Left renal pelvis (tissue), 4 donors: ENCODE measurements at regions not wholly inside any gene's neighbourhood (a gene's known extent, or its start where the extent isn't known, plus 50 kb on each side); places are given as distances from the start of the nearest gene placed in this dataset.
A peak's percentile ranks its signal among the peaks of the same experiment; 100 is the strongest.

Experiments
- DNase-seq, 4 donors: peaks; one replicate each; pipeline ENCODE4 v3.0.0-alpha.2; 2013; ENCODE audit warnings: low read depth in 4 of 4, low spot score in 3 of 4

DNA sequence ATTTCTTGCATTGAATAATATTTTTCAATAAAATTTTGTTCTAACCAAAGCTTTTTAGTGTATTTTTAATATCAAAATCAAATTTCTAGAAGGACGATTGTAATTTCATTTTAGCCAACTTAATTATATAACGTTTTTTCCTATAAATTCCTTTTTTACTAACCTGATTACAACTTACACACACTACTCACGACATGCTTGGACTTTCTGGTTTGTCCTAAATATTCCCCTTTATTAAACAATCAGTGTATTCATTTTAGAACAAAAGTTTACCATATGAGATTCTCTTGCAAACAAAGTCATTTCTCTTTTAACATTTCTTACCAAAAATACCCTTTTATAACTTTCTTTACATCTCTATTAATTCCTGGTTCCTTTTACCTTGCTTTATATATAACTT lies 173.7 kb downstream of the PWWP3B start:
- DNase-seq = no peak

DNA sequence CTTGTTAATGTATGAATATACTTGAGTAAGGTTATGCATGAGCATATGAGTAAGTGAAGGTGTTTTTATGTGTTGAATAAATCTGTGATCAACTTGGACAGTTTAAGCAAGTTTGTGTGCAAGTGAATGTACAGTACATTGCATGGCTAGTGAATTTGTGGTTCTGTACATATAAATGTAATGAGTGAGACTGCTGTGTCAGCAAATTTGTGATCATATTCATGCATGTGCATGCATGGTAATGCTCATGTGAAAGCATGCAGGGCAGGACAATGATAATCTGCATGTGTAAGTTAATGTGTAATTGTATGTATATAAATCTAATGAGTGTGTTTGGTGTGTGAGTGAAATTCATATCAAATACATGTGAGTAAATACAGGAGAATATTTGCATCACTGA lies 188.5 kb downstream of the PWWP3B start:
- DNase-seq = no peak

DNA sequence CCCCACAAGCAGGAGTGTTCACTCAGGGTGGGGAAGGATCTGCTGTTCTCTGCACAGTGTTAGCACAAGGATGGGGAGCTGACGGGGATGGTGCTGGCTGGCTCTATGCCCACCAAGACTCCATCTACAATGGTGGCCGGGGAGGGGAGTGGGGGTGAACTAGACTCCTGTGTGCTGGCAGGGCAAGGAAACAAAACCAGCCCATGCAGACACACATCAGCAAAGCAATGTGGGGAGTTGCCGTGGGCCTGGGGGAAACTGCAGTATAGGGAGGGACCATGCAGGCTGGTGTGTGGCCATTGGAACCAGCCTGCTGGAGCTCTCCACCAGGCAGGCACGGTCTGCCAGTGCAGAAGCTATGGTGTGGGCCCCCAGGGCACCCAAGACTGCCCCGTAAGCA lies 195.1 kb downstream of the PWWP3B start:
- no peak for DNase-seq

GRCh38 chrX:106378616-106379015 lies 210.5 kb downstream of the PWWP3B start:
- DNase-seq = no peak

DNA sequence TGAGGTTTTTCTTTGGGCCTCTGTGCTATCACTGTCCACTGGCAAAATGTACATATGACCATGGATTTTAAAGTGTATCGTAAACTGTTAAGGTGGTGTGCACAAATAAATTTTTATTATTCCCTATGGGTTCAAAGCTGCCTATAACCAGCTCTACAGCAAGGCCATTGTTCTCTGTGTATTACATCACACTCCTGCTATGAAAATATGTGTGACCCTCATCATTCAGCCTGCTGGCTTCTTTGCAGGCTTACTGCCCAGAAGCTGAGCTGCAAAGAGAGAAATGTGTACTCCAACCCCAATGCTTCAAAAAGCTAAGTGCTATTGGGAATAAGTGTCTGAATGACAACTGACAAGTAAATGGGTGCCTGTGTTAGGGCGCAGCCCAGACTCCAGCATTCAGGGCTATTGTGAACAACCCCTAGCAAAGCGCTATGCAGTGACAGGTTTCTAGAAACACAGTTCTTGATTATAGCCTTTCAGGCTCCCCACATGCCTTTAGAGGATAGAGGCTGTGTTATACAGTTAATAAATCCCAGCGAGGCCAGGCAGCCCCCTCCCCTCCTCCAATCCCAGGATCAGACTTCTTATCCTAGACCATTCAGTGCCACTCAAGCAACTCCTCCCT lies 220.4 kb upstream of the RADX start:
- no peak for DNase-seq

DNA sequence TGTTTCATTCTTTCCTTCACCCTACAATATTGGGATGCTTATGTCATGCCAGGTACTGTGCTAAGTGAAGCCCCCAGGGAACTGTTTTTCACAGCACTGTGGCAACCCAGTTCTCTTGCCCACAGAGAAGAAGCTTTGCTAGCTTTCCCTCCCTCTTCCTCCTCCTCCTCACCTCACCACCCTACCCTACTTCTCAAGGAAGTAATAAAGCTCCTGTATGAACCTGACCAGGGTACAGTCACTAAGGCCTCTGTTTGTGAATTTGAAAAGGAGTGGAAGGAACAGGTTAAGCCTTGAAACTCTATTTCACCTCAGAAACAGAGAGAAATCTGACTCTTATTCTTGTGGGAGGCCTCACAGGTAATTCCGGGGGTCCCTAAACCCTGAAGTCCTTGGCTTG lies 219.4 kb upstream of the RADX start:
- no peak for DNase-seq

DNA sequence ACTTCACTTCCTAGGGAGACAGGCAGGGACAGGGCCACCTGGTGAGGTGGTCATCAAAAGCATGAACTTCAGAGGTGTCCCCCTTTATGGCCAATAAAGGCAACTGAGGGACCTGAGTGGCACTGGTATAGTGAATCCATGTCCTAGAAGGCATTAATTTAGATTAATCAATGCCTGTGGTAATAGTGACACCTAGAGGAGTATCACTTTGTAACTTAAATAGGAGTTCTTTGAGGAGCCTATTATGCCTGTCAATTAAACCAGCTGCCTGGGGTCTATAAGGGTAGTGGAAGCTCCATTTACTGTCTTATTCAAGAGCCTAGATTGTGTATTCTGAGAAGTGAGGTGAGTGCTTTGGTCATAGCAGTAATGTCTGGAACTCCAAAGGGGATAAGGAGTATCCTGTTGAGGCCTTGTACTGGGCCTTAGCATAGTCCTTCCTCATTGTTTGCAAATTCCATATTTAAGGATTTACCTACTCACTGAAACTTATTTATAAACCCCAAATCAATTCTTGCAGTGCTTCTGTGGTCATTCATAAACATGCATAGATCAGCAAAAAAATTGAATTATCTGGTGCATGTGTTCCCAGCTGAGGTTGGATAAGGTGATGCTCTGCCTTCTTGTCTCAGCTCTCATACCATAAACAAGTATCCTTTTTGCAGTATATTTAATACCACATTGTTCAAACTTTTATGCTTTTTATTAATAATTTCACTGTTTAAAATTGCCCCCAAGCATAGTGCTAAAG lies 213.8 kb upstream of the RADX start:
- DNase-seq = no peak

DNA sequence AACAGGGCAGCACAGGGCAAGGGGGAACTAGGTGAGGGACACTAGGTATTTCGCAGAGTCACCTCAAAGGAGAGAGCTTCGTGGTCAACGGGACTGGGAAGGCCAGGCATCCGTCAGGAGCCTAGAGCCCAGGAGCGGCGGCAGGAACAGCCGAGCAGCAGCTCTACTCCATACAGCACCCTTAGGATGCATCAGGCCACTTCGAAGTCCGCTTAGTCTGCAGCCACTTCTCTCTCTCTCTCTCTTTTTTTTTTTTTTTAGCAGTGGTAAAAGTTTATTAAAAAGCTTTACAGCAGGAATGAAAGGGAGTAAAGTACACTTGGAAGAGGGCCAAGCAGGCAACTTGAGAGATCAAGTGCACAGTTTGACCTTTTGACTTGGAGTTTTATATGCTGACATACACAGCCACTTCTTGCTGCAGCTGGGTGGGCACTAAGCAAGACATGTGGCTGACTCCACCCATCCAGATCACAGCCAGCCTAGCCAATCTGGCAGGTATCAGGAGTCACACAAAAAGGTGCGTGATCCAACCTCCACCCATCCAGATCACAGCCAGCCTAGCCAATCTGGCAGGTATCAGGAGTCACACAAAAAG lies 209.7 kb upstream of the RADX start:
- no peak for DNase-seq

- no peak for DNase-seq
Observed at GRCh38 chrX:106404512-106404911, 207.3 kb upstream of the RADX start.

DNA sequence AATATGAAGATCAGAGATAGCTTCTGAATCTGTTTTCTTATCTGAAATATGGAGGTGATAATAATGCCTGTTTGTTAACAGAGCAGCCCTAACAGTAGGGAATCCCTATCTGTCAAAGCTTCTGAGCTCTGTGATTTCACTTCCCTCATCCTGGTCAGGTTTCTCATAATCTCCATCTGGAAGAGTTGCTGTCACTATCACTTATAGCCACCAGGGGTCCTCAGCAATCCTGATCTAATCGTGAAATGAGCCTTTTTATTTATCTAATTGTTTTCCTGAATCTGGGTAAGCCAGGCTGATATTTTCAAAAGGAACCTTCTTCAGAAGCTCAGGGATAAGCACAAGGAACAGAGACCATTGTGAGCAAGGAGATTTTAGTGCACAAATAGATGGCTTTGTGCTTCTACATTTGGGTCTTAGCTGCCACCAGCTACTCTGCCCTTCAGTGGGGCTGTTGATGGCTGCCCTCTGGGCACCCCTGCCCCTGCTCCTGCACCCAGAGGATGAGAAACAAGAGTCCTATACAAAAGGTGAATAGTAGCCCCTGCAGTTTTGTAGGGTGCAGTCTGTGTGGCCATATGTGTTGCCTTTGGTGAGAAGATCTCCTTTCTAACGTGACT lies 196.4 kb upstream of the RADX start:
- DNase-seq = no peak

GRCh38 chrX:106436691-106437090 lies 175.1 kb upstream of the RADX start:
- DNase-seq = no peak

DNA sequence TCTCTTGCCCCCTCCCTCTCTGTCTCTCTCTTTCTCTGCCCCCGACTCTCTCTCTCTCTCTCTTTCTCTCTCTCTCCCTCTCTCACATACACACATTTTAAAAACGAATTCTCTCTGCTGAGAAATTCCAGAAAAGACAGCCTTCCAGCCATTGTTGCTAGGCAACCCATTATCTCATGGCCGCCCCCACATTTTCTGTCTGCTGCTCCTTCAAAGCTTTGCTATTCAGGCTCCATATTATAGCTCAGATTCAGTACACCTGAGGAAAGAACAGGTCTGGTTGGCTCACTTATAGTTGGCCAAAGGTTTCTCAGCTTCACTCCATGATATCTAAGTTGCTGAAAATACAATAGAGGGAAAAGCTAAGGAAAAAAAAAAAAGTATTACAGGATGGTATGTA lies 174.4 kb upstream of the RADX start:
- no peak for DNase-seq

DNA sequence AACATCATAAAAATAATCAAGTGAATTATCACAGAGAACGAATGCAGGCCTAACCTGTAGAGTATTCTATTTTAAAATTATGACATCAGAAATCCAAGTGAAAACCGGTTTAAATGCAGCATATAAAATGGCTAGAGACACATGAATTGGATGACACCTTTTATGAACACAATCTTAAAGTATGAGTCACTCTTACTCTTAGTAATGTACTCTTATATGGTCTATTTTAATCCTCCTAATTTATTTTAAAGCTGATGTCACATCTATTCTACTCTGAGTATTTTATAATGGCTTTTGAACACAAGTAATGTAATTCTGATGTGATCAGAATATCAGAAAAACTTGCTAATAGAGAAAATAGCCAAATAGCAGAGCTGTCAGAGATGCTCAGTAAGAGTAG lies 161.4 kb upstream of the RADX start:
- DNase-seq = no peak

GRCh38 chrX:106451933-106452332 lies 159.8 kb upstream of the RADX start:
- DNase-seq = no peak

GRCh38 chrX:106454991-106455390 lies 156.8 kb upstream of the RADX start:
- no peak for DNase-seq

DNA sequence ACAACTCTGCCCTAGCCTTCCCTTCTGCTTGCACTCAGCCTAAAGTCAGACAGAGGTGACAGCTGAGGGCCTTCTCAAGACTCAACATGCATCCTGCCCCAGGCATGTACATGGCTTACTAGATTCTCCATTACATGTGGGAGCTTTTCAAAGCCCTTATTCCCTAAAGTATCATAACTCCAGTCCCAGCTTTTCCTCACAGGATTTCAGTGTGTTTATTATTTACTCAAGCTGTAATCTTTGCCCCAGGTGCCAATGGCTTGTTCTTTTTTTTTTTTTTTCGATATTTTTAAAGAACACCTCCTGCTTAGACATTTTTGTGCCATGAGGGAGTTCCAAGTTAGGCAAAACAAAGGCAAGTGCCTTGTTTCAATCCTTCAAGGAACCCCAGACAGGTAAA lies 154.0 kb upstream of the RADX start:
- no peak for DNase-seq

- no peak for DNase-seq
Observed at GRCh38 chrX:106467422-106467821, 144.4 kb upstream of the RADX start.

GRCh38 chrX:106467943-106468342 lies 143.8 kb upstream of the RADX start:
- no peak for DNase-seq

- no peak for DNase-seq
Observed at GRCh38 chrX:106468433-106468832, 143.3 kb upstream of the RADX start.

GRCh38 chrX:106479920-106480319 lies 131.9 kb upstream of the RADX start:
- no peak for DNase-seq

- peak in 2 of 4 donors; percentile 7 to 8 for DNase-seq
Observed at GRCh38 chrX:106481341-106481740, 130.4 kb upstream of the RADX start.

GRCh38 chrX:106484233-106484632 lies 127.5 kb upstream of the RADX start:
- no peak for DNase-seq
